Smooth muscle cell (in vitro differentiated cells): ENCODE measurements at regions not wholly inside any gene's neighbourhood (a gene's known extent, or its start where the extent isn't known, plus 50 kb on each side); places are given as distances from the start of the nearest gene placed in this dataset.

Source experiments
- DNase-seq: peaks from one replicate; lab custom pipeline; 2025; ENCODE audit not compliant: unreplicated experiment; lab: John Stamatoyannopoulos, UW
- H2AFZ ChIP-seq: fragments of 200-600 bp; sonication (generic); 2 replicates; pipeline ENCODE4 v1.6.0; 2016; ENCODE audit warnings: antibody characterized with exemption, low read depth, mild to moderate bottlenecking
- H3F3A ChIP-seq: fragments of 200-600 bp; sonication (generic); 2 replicates; pipeline ENCODE4 v1.6.0; 2017; ENCODE audit warnings: antibody characterized with exemption, low read depth
- H3K27ac ChIP-seq: fragments of 200-600 bp; sonication (generic); 2 replicates; pipeline ENCODE4 v1.5.1; 2016; ENCODE audit warnings: low read depth, mild to moderate bottlenecking
- H3K27me3 ChIP-seq: fragments of 200-600 bp; sonication (generic); 2 replicates; pipeline ENCODE4 v1.6.1; 2016; ENCODE audit warnings: low read depth, mild to moderate bottlenecking
- H3K36me3 ChIP-seq: fragments of 200-600 bp; sonication (generic); 2 replicates; pipeline ENCODE4 v1.5.1; 2016; ENCODE audit warnings: low read depth
- H3K4me1 ChIP-seq: fragments of 200-600 bp; sonication (generic); 2 replicates; pipeline ENCODE4 v1.5.1; 2016; ENCODE audit warnings: low read depth
- H3K4me2 ChIP-seq: fragments of 200-600 bp; sonication (generic); 2 replicates; pipeline ENCODE4 v1.6.0; 2016; ENCODE audit warnings: mild to moderate bottlenecking
- H3K4me3 ChIP-seq: fragments of 200-600 bp; sonication (generic); 2 replicates; pipeline ENCODE4 v1.5.1; 2016; ENCODE audit warnings: mild to moderate bottlenecking
- H3K79me2 ChIP-seq: fragments of 200-600 bp; sonication (generic); 2 replicates; pipeline ENCODE4 v1.6.0; 2016; ENCODE audit warnings: low read depth, mild to moderate bottlenecking
- H3K9ac ChIP-seq: fragments of 200-600 bp; sonication (generic); 2 replicates; pipeline ENCODE4 v1.6.0; 2016; ENCODE audit warnings: low read depth
- H3K9me3 ChIP-seq: fragments of 200-600 bp; sonication (generic); replicated peaks from 2 replicates; pipeline ENCODE4 v1.5.1; 2016; ENCODE audit warnings: low read depth
- H4K20me1 ChIP-seq: fragments of 200-600 bp; sonication (generic); 2 replicates; pipeline ENCODE4 v1.6.0; 2016; ENCODE audit warnings: low read depth
- CTCF ChIP-seq: fragments of 200-600 bp; sonication (generic); IDR thresholded peaks from 2 replicates; pipeline ENCODE4 v1.5.1; 2017; ENCODE audit warnings: borderline replicate concordance, mild to moderate bottlenecking, antibody characterized with exemption; ENCODE audit not compliant: insufficient read depth, poor library complexity, severe bottlenecking
- whole genome bisulfite sequencing: methylation state at CpG from one replicate; pipeline ENCODE4 v1.1.7; 2016; ENCODE audit warnings: low lambda C conversion rate; 5-methylcytosine and 5-hydroxymethylcytosine counted together

GRCh38 chr5:113794981-113795380 is 281.5 kb downstream of the YTHDC2 start:
- Histone ChIP-seq H3K36me3 (no peaks in the 10 kb centered on the region), H3K9me3 (no peaks in the 10 kb centered on the region), H3K9ac (no peak overlapping the region), H3K4me3 (no peak overlapping the region), H3F3A (no peaks in the 10 kb centered on the region), H3K27ac (no peak overlapping the region), H2AFZ (no peak overlapping the region), H3K4me1 (no peaks in the 10 kb centered on the region), H4K20me1 (no peaks in the 10 kb centered on the region), H3K4me2 (no peak overlapping the region), H3K79me2 (no peaks in the 10 kb centered on the region), H3K27me3 (no peaks in the 10 kb centered on the region)
- TF ChIP-seq CTCF, result no peak
- no peak for DNase-seq
- WGBS, result 79% methylated on average over 1 of the region's 1 CpG

GRCh38 chr5:113800686-113801085 is 287.2 kb downstream of the YTHDC2 start:
- no peaks in the 10 kb centered on the region for H4K20me1 ChIP-seq
- 89% methylated on average over 3 of the region's 3 CpGs for WGBS
- no peaks in the 10 kb centered on the region for H3K9me3 ChIP-seq
- DNase-seq, result no peak
- H3K27ac ChIP-seq, result no peak overlapping the region
- H2AFZ ChIP-seq, result no peak overlapping the region
- no peaks in the 10 kb centered on the region for H3K4me1 ChIP-seq
- no peaks in the 10 kb centered on the region for H3K36me3 ChIP-seq
- H3K79me2 ChIP-seq, result no peaks in the 10 kb centered on the region
- H3K4me3 ChIP-seq, result no peak overlapping the region
- no peak for TF ChIP-seq CTCF
- no peak overlapping the region for H3K4me2 ChIP-seq
- H3K27me3 ChIP-seq, result no peaks in the 10 kb centered on the region
- no peak overlapping the region for H3K9ac ChIP-seq
- H3F3A ChIP-seq, result no peaks in the 10 kb centered on the region

- Histone ChIP-seq H3K4me2 (no peak overlapping the region), H3K27me3 (no peaks in the 10 kb centered on the region), H3K36me3 (no peaks in the 10 kb centered on the region), H3K9ac (no peak overlapping the region), H3K9me3 (no peaks in the 10 kb centered on the region), H3K4me1 (peaks cover 21% of the 10 kb centered on the region), H3K27ac (no peak overlapping the region), H2AFZ (no peak overlapping the region), H4K20me1 (no peaks in the 10 kb centered on the region), H3K79me2 (no peaks in the 10 kb centered on the region), H3K4me3 (no peak overlapping the region), H3F3A (no peaks in the 10 kb centered on the region)
- no peak for TF ChIP-seq CTCF
- no peak for DNase-seq
- WGBS, result 71% methylated on average over 4 of the region's 4 CpGs
These were observed 290.8 kb downstream of the YTHDC2 start for GRCh38 chr5:113804264-113804663.

GRCh38 chr5:113804943-113805342 is 291.4 kb downstream of the YTHDC2 start:
- Histone ChIP-seq H3K9me3 (no peaks in the 10 kb centered on the region), H3K4me1 (peaks cover 21% of the 10 kb centered on the region), H2AFZ (no peak overlapping the region), H3K4me2 (no peak overlapping the region), H3K36me3 (no peaks in the 10 kb centered on the region), H3K27me3 (no peaks in the 10 kb centered on the region), H3K79me2 (no peaks in the 10 kb centered on the region), H3K9ac (no peak overlapping the region), H3K27ac (no peak overlapping the region), H3K4me3 (no peak overlapping the region), H3F3A (no peaks in the 10 kb centered on the region), H4K20me1 (no peaks in the 10 kb centered on the region)
- no peak for TF ChIP-seq CTCF
- WGBS, result 86% methylated on average over 6 of the region's 6 CpGs
- no peak for DNase-seq
